GM19468 (cell line): ENCODE measurements at regions not wholly inside any gene's neighbourhood (a gene's known extent, or its start where the extent isn't known, plus 50 kb on each side); places are given as distances from the start of the nearest gene placed in this dataset.

Experiments
- ATAC-seq: cut with Tn5 transposase; IDR thresholded peaks from one replicate; pipeline ENCODE4 v1.9.1; 2021; ENCODE audit warnings: mild to moderate bottlenecking, moderate library complexity, moderate number of reproducible peaks; ENCODE audit not compliant: unreplicated experiment; ENCODE audit errors: extremely low read depth

GRCh38 chr2:49278141-49278540 lies 123.8 kb upstream of the FSHR start:
- ATAC-seq, result no peak

GRCh38 chr2:49271060-49271606 lies 116.8 kb upstream of the FSHR start:
- no peak for ATAC-seq

DNA sequence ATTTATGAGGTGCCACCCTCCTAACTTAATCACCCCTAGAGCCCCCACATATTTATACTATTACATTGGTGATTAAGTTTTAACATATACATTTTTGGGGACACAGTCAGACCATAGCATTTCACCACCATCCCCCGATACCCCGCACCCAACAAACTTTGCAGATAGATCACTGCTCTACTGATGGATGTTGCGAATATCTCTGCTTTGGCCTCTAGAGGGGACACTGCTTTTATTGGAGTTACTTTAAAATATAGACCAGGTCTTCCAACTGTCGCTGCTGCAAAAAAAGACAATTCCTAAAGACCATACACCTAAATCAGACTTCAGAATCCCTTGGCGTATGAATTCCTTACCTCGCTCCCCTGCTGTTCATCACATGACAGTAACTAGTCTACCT lies 115.8 kb upstream of the FSHR start:
- no peak for ATAC-seq

DNA sequence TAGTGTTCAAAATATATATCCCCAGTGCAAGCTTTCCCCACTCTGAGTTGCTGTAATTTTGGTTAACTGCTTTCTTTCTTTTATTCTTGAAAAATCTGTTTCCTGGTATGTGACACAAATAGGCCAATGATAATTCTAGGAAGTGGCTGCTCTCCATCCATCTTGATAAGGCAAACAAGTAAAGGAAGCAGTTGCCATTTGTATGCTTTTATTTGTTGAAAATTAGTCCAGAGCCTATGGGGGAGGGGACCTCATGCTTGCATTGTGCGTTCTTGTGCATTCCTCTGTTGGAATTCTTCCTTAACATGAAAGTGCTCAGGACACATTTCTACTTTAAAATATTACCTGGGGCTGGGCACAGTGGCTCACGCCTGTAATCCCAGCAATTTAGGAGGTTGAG lies 111.2 kb upstream of the FSHR start:
- no peak for ATAC-seq

DNA sequence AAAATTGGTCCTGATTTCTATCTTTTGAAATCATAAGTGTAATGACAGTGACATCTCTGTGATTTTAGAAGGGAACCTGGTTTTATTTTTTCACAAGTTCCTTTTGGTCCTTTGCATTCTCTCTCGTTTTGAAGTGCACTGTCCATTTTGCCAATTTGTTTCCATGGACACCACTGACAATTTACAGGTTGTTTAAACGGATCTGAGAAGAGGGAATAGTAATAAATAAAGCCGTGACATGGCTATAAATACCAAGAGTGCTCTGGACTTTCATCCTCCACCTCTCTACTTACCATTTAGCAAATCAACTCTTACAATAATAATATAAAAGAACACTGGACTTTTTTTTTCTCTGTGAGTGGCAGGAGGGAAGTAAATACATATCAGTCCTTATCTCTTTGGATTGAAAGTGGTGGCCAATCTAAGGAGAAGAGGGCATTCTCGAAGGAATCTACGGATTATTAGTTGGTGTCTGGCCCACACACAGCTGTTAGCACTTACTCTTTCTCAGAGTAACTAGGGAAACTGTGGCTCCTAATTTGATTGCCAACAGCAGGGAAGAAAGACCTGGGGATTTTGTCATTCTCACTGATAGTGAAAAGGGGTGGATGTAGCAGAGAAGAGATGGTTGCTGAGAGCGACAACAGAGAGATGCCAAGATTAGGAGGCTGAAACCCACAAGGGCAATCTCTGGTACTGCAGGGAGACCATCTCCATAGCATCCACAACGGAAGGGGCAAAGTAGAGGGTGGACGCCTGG lies 108.7 kb upstream of the FSHR start:
- no peak for ATAC-seq

- no peak for ATAC-seq
Observed at GRCh38 chr2:49261781-49262180, 107.5 kb upstream of the FSHR start.

DNA sequence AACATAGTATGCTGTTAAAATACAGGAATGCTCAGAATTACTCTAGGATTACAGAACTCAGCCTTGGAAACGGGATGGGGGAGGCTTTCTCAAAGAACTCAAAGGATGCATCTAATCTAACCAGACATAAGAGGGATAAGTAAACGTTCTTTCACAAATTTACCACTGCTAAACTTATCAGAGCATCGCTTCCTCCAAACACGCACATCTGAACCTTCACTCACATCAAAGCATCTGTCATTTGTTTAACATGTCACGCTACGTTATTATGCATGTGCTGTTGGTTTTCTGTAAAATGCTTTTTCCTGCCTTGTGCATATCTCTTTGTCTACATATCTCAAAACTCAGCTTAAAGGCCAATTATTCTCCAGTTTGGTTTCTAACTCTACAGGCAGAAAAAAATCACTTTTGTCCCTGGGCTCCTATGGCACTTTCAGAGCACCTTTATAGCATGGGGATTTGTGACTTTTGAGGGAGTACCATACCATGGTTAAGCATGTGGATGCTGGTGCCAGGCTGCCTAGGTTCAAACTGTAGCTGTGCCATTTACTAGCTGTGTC lies 106.7 kb upstream of the FSHR start:
- ATAC-seq, result no peak

DNA sequence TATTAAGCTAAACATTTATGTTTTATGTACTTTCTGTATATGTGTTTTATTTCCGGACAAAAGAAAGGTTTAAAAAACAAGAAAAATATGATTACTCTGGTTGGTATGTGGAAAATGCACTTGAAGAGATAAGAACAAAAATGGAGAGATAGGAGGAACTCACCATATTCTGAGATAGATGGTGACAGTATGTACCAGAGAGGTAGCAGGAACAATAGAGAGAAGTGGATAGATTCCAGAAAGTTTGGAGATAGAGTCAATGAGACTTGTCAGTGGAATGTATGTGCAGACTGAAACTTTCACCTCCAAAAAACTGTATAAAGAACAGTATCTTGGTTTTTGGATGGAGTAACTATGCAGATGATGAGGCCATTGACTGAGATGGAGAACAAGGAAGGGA lies 105.6 kb upstream of the FSHR start:
- no peak for ATAC-seq

GRCh38 chr2:49255409-49255971 lies 101.2 kb upstream of the FSHR start:
- ATAC-seq, result no peak

- no peak for ATAC-seq
Observed at GRCh38 chr2:49254401-49254800, 100.1 kb upstream of the FSHR start.

DNA sequence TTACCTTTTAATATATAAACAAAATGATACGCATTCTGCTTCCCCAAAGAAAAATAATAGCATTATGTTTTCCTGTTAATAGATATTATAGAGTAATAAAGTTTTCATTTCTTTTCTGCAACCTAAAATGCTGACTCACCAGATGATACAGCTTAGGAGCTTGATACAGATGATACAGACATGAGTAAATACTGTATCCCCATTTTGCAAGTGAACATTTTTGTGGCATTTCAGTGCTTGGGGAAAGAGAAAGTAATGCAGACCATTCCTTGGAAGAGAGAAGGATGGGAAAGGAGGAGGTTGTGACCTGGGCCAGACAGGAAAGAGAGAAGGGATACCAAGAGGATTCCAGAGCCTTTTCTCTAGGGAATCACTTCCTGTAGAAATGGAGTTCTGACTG lies 97.5 kb upstream of the FSHR start:
- no peak for ATAC-seq

DNA sequence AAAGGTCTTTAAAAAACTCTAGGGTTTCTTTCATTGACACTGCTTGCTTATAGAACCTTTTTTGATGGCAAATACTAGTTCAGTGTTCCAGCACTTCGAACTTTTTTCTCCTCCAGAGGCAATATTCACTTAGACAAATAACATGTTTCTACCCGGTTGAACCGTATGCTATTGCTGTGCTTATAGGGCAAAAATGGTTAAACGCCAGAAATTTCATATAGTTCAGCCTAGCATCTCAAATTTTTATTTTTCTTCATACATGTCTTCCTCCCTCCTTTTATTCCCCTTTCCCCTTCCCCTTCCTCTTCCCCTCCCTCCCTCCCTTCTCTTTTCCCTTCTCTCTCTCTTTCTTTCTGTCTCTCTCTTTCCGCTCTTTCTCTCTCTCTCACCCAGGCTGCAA lies 96.9 kb upstream of the FSHR start:
- ATAC-seq, result no peak

DNA sequence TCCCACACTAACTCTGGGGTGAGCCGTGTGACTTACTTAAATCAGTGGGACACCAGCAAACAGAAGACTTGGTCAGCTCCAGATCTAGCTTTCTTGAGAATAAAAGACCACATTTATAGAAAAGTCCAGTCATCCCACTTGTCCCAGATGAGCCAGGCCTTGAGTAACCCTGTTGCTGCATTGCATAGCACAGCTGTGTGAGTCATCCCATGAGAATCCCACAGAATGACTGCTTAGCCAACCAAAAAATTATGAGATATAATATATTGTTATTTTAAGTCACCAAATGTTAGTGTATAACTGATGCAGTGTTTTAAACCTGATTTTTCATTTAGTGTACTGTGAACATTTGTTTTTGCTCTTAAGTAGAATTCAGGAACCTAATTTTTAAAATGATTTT lies 94.2 kb upstream of the FSHR start:
- ATAC-seq, result no peak

- ATAC-seq, result no peak
Observed at GRCh38 chr2:49241991-49242390, 87.7 kb upstream of the FSHR start.

DNA sequence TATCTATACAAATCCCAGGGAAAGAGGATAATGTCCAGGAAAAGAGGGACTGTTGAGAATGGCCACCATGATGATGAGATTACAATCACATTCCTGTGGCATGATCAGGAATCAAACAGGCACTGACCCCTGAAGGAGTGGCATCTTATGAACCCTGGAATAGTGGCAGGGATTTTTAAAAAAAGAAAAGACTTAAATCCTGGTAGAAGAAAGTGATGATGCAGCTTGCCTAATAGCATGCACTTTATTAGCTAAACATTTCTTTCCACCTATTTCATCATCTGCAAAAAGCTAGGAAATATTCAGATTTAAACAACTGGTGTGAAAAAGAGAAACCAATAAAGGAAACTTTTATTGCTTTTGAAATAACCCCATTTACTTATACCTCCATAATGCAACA lies 87.2 kb upstream of the FSHR start:
- no peak for ATAC-seq

DNA sequence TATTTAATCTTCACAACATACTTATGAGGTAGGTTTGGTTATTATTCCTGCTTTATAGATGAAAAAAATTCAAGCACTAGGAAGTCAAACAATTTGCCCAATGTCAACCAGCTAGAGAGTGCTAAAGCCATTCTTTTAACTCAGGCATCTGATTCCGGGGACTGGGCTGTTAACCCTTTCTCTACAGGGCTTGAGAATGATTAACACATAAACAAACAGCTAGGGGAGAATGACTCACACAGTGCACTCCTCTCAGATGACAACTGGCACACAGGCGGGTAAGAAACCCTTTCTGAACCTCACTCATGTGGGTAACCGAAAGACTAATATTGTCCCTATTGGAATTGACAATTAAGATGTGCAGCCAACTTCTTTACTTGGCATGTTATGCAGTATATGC lies 86.3 kb upstream of the FSHR start:
- ATAC-seq, result no peak

DNA sequence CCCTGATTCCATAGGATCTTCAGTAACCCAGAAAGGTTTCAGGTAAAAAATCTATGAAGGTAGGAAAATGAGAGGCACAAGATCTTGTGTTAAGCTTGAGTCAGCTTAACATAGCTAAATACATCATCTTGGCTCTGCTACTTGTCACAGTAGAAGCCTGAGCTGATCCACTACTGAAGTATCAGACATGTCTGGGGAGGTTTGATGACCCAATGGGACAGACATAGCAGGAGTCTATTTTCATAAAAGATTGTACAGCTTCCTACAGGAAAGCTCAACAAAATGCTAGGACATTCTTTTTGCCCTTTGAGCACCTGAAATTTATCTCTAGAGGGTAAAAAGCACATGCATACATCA lies 84.3 kb upstream of the FSHR start:
- no peak for ATAC-seq

GRCh38 chr2:49237867-49238603 lies 83.7 kb upstream of the FSHR start:
- no peak for ATAC-seq

GRCh38 chr2:49236316-49236715 lies 82.0 kb upstream of the FSHR start:
- no peak for ATAC-seq

DNA sequence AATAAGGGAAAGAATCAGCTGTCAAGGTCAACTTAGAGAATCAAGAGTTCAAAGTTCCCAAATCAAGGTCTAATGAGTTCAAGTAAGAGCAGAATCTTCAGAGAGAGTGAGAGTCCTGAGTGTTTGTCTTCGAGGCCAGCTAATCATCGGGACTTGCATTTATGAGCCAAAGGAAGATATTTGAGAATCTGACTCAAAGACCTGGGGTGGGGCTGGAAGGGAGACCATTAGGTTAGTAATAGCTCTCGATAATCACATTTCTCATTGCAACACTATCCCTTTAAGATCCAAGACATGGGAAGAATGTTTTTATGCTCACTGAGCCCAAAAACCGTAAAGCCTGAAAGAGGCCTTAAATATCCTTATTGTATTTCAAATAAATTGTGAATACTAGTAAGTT lies 72.0 kb upstream of the FSHR start:
- no peak for ATAC-seq

DNA sequence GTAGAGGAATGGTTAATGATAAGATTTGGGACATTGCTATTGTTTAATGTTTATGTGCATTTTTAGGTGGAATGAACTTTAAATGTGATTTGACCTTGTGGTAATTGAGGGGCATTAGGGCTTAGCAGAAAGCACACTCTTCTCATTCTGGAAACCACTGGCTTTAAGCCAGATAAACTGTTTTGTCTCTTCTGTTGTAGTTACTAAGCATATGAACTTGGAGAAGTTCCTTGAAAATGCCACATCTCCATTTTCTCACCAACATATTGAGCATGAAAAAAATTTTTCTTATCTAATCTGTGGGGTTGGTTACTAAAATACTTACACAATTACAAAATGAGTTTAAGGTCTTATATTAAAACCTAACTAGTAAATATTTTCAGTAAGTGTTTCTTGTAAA lies 70.8 kb upstream of the FSHR start:
- ATAC-seq, result no peak
